ENCODE measurements at regions not wholly inside any gene's neighbourhood (a gene's known extent, or its start where the extent isn't known, plus 50 kb on each side); places are given as distances from the start of the nearest gene placed in this dataset.

- no peak overlapping the region for H2BK20ac ChIP-seq (ENCODE audit: low read depth, low read length, poor library complexity, severe bottlenecking)
- H2BK12ac ChIP-seq (ENCODE audit: insufficient read length, low read depth, low read length): no peak overlapping the region
- no peaks in the 10 kb centered on the region for H3K27me3 Mint-ChIP-seq (ENCODE audit: low read depth)
- DNase-seq: no peak
- no peak overlapping the region for H3K18ac ChIP-seq (ENCODE audit: insufficient read length, low read depth, low read length)
- no peak overlapping the region for H2BK120ac ChIP-seq (ENCODE audit: low read depth, low read length, poor library complexity, severe bottlenecking)
- peaks cover 18% of the 10 kb centered on the region in 2 experiments for H3K4me1 Mint-ChIP-seq
- peaks cover 4% of the 10 kb centered on the region; the same call in 1 of the 2 replicates for H3K4me1 ChIP-seq (ENCODE audit: insufficient read depth, low read length)
- no peaks in the 10 kb centered on the region for H3K79me1 ChIP-seq (ENCODE audit: insufficient read depth, low read depth, low read length, poor library complexity, severe bottlenecking)
- H3K4ac ChIP-seq (ENCODE audit: low read depth, low read length): no peak overlapping the region
- H3K4me2 ChIP-seq (ENCODE audit: insufficient read depth, insufficient read length, low read length): no peak overlapping the region
- no peak overlapping the region for H3K9ac ChIP-seq (ENCODE audit: extremely low read depth, insufficient read length, low read length)
- H3K23ac ChIP-seq (ENCODE audit: insufficient read length, low read depth, low read length): no peak overlapping the region
- H3T11ph ChIP-seq (ENCODE audit: low read length): no peak overlapping the region
- H3K56ac ChIP-seq (ENCODE audit: insufficient read length, low read depth, low read length): no peak overlapping the region
- no peaks in the 10 kb centered on the region for H3K9me3 ChIP-seq (ENCODE audit: control insufficient read depth, low read depth, low read length)
- H3K27ac Mint-ChIP-seq: no peak overlapping the region
- no peaks in the 10 kb centered on the region for H3K9me3 Mint-ChIP-seq
- H2AFZ ChIP-seq (ENCODE audit: low read length): no peak overlapping the region
- WGBS (ENCODE audit: extremely low coverage, insufficient read length, low lambda C conversion rate): no CpG with 5 or more reads among the region's 3 CpGs
- no peaks in the 10 kb centered on the region for H3K27me3 ChIP-seq (ENCODE audit: insufficient read depth, low read length)
- no peaks in the 10 kb centered on the region for H4K20me1 ChIP-seq (ENCODE audit: control insufficient read depth, insufficient read depth, insufficient read length)
- H3K4me3 Mint-ChIP-seq: no peak overlapping the region
- no peak overlapping the region for H4K91ac ChIP-seq (ENCODE audit: insufficient read length, low read depth, low read length)
- H2BK5ac ChIP-seq (ENCODE audit: insufficient read length, low read length): no peak overlapping the region
- no peak overlapping the region for H3K14ac ChIP-seq (ENCODE audit: insufficient read depth, low read length)
- no peak for TF ChIP-seq CTCF (conservative IDR thresholded peaks at IDR 0.05)
- no peak overlapping the region for H4K8ac ChIP-seq (replicated peaks; ENCODE audit: insufficient read length, low read depth, low read length)
- H2AK5ac ChIP-seq (ENCODE audit: insufficient read length, low read length): no peak overlapping the region
- H2BK15ac ChIP-seq (ENCODE audit: low read depth, low read length): no peak overlapping the region
- no peak overlapping the region for H4K5ac ChIP-seq (ENCODE audit: insufficient read length, low read depth, low read length)
- H3K79me2 ChIP-seq (ENCODE audit: insufficient read depth, low read length): no peaks in the 10 kb centered on the region
- no peak overlapping the region for H3K27ac ChIP-seq (ENCODE audit: insufficient read length, low read depth, low read length)
- H3K23me2 ChIP-seq (ENCODE audit: insufficient read length, low read depth, low read length, poor library complexity, severe bottlenecking): no peaks in the 10 kb centered on the region
- H3K36me3 Mint-ChIP-seq (ENCODE audit: insufficient read depth in 1 of 3, low read depth in 3 of 3): no peaks in the 10 kb centered on the region
These were observed 101.2 kb downstream of the RFC3 start for GRCh38 chr13:33919120-33919519.

Data from H9 (cell line).